Heart left ventricle (tissue), 13 donors: ENCODE measurements at regions not wholly inside any gene's neighbourhood (a gene's known extent, or its start where the extent isn't known, plus 50 kb on each side); places are given as distances from the start of the nearest gene placed in this dataset.
"Not testable (repeated sequence)": the region's sequence is repeated elsewhere in the genome, so short reads cannot be mapped to it uniquely, and the experiment has no call there.

Experiments used
- POLR2A ChIP-seq, 2 donors: fragments of 450-650 bp; IDR thresholded peaks; one replicate each; pipeline ENCODE4 v1.6.1; 2017; ENCODE audit warnings: antibody characterized with exemption in 2 of 2, mild to moderate bottlenecking in 2 of 2, moderate library complexity in 2 of 2
- TF ChIP-seq, protein P1 (sequence below), 12 donors: fragments of 200-600 bp; sonication (generic) in 4 of 12; IDR thresholded peaks; one replicate each; pipeline versions ENCODE4 v1.5.0 to v1.8.0; 2018 to 2022; ENCODE audit warnings: antibody characterized with exemption in 12 of 12, mild to moderate bottlenecking in 5 of 12
- donor health status: ischemic (EF 13 %, LVEDD 7.1; RV severe dilation, severe dysfunction).
- donor health status: DM: no; HTN: yes; CAD: no.
- donor health status: DM: no; HTN: no; CAD: no.
- donor health status: ischemic (EF 25% LVEDD 6.9; RV normal size, moderate dysfunction).
- donor health status: ischemic (EF 25% LVEDD 5.7; RV mildly dilated, moderate dysfunction).
- donor health status: ischemic (EF 35%, LVEDD 5.7; RV mildly dilated, moderate dysfunction).
- donor health status: nonischemic (EF 11% LVEDD 7.7; RV severe dilation, severe dysfunction).
- donor health status: DM: yes; HTN: yes; CAD: no.
- donor health status: PGD.
- donor health status: ischemic (EF 29% LVEDD 5.4; RV normal size, mild dysfunction).
- donor health status: nonischemic (EF 23%, LVEDD 6.1; RV moderate dilation, normal function).

- TF ChIP-seq, protein P1, sequence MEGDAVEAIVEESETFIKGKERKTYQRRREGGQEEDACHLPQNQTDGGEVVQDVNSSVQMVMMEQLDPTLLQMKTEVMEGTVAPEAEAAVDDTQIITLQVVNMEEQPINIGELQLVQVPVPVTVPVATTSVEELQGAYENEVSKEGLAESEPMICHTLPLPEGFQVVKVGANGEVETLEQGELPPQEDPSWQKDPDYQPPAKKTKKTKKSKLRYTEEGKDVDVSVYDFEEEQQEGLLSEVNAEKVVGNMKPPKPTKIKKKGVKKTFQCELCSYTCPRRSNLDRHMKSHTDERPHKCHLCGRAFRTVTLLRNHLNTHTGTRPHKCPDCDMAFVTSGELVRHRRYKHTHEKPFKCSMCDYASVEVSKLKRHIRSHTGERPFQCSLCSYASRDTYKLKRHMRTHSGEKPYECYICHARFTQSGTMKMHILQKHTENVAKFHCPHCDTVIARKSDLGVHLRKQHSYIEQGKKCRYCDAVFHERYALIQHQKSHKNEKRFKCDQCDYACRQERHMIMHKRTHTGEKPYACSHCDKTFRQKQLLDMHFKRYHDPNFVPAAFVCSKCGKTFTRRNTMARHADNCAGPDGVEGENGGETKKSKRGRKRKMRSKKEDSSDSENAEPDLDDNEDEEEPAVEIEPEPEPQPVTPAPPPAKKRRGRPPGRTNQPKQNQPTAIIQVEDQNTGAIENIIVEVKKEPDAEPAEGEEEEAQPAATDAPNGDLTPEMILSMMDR (IDR thresholded peaks at IDR 0.05): not testable (repeated sequence)
- not testable (repeated sequence) for TF ChIP-seq POLR2A (IDR thresholded peaks at IDR 0.05)
These were observed 792.6 kb downstream of the NTRK3 start for GRCh38 chr15:87463956-87464355.
